Transverse colon (tissue), 4 donors: ENCODE measurements at regions not wholly inside any gene's neighbourhood (a gene's known extent, or its start where the extent isn't known, plus 50 kb on each side); places are given as distances from the start of the nearest gene placed in this dataset.

ENCODE experiments used
- DNase-seq: peaks from one replicate; pipeline ENCODE4 v3.0.0-alpha.2; 2019
- H3K27ac ChIP-seq, 4 donors: fragments of 200-600 bp; sonication (generic); 2 replicates each; pipeline ENCODE4 v1.5.1; 2016 to 2018; ENCODE audit warnings: inconsistent platforms in 4 of 4
- H3K27me3 ChIP-seq: fragments of 200-600 bp; sonication (generic); 2 replicates; pipeline ENCODE4 v1.5.1; 2017; ENCODE audit warnings: inconsistent platforms
- H3K36me3 ChIP-seq, 4 donors: fragments of 200-600 bp; sonication (generic); 2 replicates each; pipeline ENCODE4 v1.5.1; 2017 to 2019; ENCODE audit warnings: inconsistent platforms in 4 of 4
- H3K4me1 ChIP-seq, 4 donors: fragments of 200-600 bp; sonication (generic); 2 replicates each; pipeline ENCODE4 v1.5.1; 2017 to 2020; ENCODE audit warnings: inconsistent platforms in 4 of 4
- H3K4me3 ChIP-seq, 4 donors: fragments of 200-600 bp; sonication (generic); 1 replicate in 1 of 4; 2 replicates in 3 of 4; pipeline versions ENCODE4 v1.5.1 to v1.6.1; 2017 to 2019; ENCODE audit warnings: inconsistent platforms in 4 of 4
- H3K9me3 ChIP-seq, 2 donors: fragments of 200-600 bp; sonication (generic); 2 replicates each; pipeline ENCODE4 v1.5.1; 2017 to 2019; ENCODE audit warnings: inconsistent platforms in 2 of 2
- CTCF ChIP-seq, 5 experiments: fragments of 200-600 bp in 3 of 5; fragments of 450-650 bp in 2 of 5; sonication (generic) in 3 of 5; IDR thresholded peaks; 1 replicate in 2 of 5; 2 replicates in 3 of 5; pipeline ENCODE4 v1.5.1; 2016 to 2017; ENCODE audit warnings: antibody characterized with exemption in 5 of 5, inconsistent platforms in 3 of 5, mild to moderate bottlenecking in 2 of 5, moderate library complexity in 1 of 5
- EP300 ChIP-seq: sonication (generic); formaldehyde crosslinking; IDR thresholded peaks from one replicate; pipeline ENCODE4 v1.6.1; 2017; ENCODE audit warnings: antibody characterized with exemption, low read depth
- POLR2A ChIP-seq: fragments of 450-650 bp; IDR thresholded peaks from one replicate; pipeline ENCODE4 v1.6.1; 2016; ENCODE audit warnings: antibody characterized with exemption, mild to moderate bottlenecking, moderate library complexity
- POLR2AphosphoS5 ChIP-seq, 3 donors: sonication (generic); formaldehyde crosslinking; IDR thresholded peaks; one replicate each; pipeline ENCODE4 v1.6.1; 2016; ENCODE audit warnings: antibody characterized with exemption in 3 of 3
- WGBS, 2 donors: methylation state at CpG; one replicate each; pipeline ENCODE4 v1.1.5; 2018; ENCODE audit warnings: low coverage in 1 of 2; 5-methylcytosine and 5-hydroxymethylcytosine counted together
- in situ Hi-C, 4 donors: fragments of 200-750 bp; cut with MboI; loops; one replicate each; pipeline versions ENCODE4 v1.15.0 to v1.15.1; 2017; ENCODE audit warnings: low sequenced_read_pairs in 3 of 4, low pct_ligation_motif_present in 1 of 4, low pct_unique_long_range_greater_than_20kb in 1 of 4
- intact Hi-C: fragments of 100-400 bp; cut with DNase I; formaldehyde crosslinking; loops from one replicate; pipeline ENCODE4 v1.15.1; 2023; ENCODE audit warnings: low total_unique reads

GRCh38 chr10:62719061-62719460 lies 85.5 kb upstream of the ADO start:
- H3K36me3 ChIP-seq, result no peaks in the 10 kb centered on the region
- H3K4me3 ChIP-seq, result no peak overlapping the region
- no peak for DNase-seq
- in situ Hi-C loops, result no loop called here
- H3K9me3 ChIP-seq, result no peaks in the 10 kb centered on the region
- TF ChIP-seq POLR2A (no peak), CTCF (IDR thresholded peaks at IDR 0.05) (no peak), EP300 (no peak), POLR2AphosphoS5 (IDR thresholded peaks at IDR 0.05) (no peak)
- WGBS, 2 donors, result 73 to 77% methylated on average over 2 of the region's 2 CpGs
- intact Hi-C loops, result no loop called here
- no peaks in the 10 kb centered on the region for H3K4me1 ChIP-seq
- no peaks in the 10 kb centered on the region for H3K27me3 ChIP-seq
- no peak overlapping the region for H3K27ac ChIP-seq

GRCh38 chr10:62721687-62722086 lies 82.8 kb upstream of the ADO start:
- no peak for TF ChIP-seq POLR2AphosphoS5 (IDR thresholded peaks at IDR 0.05)
- no peak for TF ChIP-seq EP300
- TF ChIP-seq POLR2A, result no peak
- TF ChIP-seq CTCF (IDR thresholded peaks at IDR 0.05), result no peak
- Histone ChIP-seq H3K27me3 (no peaks in the 10 kb centered on the region), H3K4me3 (no peak overlapping the region), H3K9me3 (no peaks in the 10 kb centered on the region), H3K27ac (no peak overlapping the region), H3K36me3 (no peaks in the 10 kb centered on the region), H3K4me1 (no peaks in the 10 kb centered on the region)
- intact Hi-C loops, result no loop called here
- 79 to 92% methylated on average over 4 of the region's 4 CpGs for WGBS, 2 donors
- in situ Hi-C loops, result no loop called here
- DNase-seq, result no peak

DNA sequence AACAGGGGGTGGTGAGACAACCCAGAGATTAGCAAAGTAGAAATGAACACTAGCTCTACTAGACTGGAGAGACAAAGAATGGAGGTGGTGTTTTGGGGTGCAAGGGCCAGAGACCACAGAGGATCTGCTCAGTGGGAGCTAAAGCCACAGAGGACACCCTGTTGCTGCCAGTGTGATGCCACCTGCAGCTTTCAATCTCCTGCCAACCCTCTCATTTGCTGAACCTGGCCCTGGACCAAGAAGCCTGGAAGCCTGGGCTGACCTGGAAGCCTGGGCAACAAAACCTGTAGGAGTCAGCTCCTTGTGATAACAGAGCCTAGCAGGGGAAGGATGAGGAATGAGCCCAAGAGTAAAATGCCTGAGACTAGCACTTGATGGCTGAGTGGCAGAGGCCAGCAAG lies 81.1 kb upstream of the ADO start:
- H3K27me3 ChIP-seq, result no peaks in the 10 kb centered on the region
- no peaks in the 10 kb centered on the region for H3K4me1 ChIP-seq
- intact Hi-C loops, result no loop called here
- TF ChIP-seq POLR2A (no peak), POLR2AphosphoS5 (IDR thresholded peaks at IDR 0.05) (no peak), CTCF (IDR thresholded peaks at IDR 0.05) (no peak), EP300 (no peak)
- no peaks in the 10 kb centered on the region for H3K36me3 ChIP-seq
- H3K27ac ChIP-seq, result no peak overlapping the region
- no peak for DNase-seq
- no peaks in the 10 kb centered on the region for H3K9me3 ChIP-seq
- in situ Hi-C loops, result no loop called here
- H3K4me3 ChIP-seq, result no peak overlapping the region

DNA sequence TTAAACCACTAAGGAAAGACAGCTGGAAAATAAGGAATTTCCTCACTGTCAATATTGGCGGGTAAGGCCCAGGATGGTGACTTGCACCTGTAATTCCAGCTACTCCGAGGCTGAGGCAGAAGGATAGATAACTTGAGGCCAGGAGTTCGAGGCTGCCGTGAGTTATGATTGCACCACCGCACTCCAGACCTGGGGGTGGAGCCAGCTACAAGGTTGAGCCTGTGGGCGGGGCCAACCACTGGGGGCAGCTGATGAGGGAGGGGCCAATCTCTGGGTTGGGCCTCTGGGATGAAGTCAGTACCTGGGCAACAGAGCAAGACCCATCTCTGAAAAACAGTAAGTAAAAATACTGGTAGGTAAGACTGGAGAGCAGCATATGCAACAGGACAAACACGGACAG lies 80.1 kb upstream of the ADO start:
- intact Hi-C loops, result no loop called here
- no peaks in the 10 kb centered on the region for H3K27me3 ChIP-seq
- no peak overlapping the region for H3K4me3 ChIP-seq
- 62 to 93% methylated on average over 2 to 7 of the region's 7 CpGs for WGBS, 2 donors
- no peaks in the 10 kb centered on the region for H3K36me3 ChIP-seq
- TF ChIP-seq CTCF (IDR thresholded peaks at IDR 0.05), result no peak
- no peak for TF ChIP-seq POLR2A
- no peak for TF ChIP-seq EP300
- no peak for TF ChIP-seq POLR2AphosphoS5 (IDR thresholded peaks at IDR 0.05)
- H3K27ac ChIP-seq, result no peak overlapping the region
- DNase-seq, result no peak
- no peaks in the 10 kb centered on the region for H3K4me1 ChIP-seq
- in situ Hi-C loops, result no loop called here
- H3K9me3 ChIP-seq, result no peaks in the 10 kb centered on the region
